ENCODE measurements at regions not wholly inside any gene's neighbourhood (a gene's known extent, or its start where the extent isn't known, plus 50 kb on each side); places are given as distances from the start of the nearest gene placed in this dataset.

GRCh38 chr3:139292192-139292591 is 51.6 kb upstream of the MRPS22 start:
- Mint-ChIP-seq H3K27ac (no peak overlapping the region), H3K27me3 (peaks cover 7% of the 10 kb centered on the region), H3K4me3 (no peak overlapping the region), H3K9me3 (ENCODE audit: insufficient read depth) (no peaks in the 10 kb centered on the region), H3K4me1 (no peaks in the 10 kb centered on the region)
- Histone ChIP-seq H3K27ac (ENCODE audit: low read length in 2 of 2) (no peak overlapping the region), H3K4me2 (replicated peaks; ENCODE audit: low read depth, low read length, poor library complexity, severe bottlenecking) (no peak overlapping the region), H3K9me3 (ENCODE audit: control extremely low read depth in 1 of 3, control insufficient read depth in 2 of 3, insufficient read depth in 1 of 3, low read length in 2 of 3) (no peaks in the 10 kb centered on the region), H3K4me3 (ENCODE audit: control extremely low read depth in 1 of 5, extremely low read depth in 1 of 5, insufficient read depth in 1 of 5, low read depth in 2 of 5, low read length in 4 of 5) (no peak overlapping the region), H4K20me1 (ENCODE audit: control insufficient read depth, insufficient read depth, low read length, poor library complexity, severe bottlenecking) (no peaks in the 10 kb centered on the region), H3K4me1 (ENCODE audit: control insufficient read depth in 2 of 2, insufficient read depth in 2 of 2, low read length in 2 of 2) (no peaks in the 10 kb centered on the region), H3K79me2 (ENCODE audit: control insufficient read depth, insufficient read depth, low read length) (no peaks in the 10 kb centered on the region), H2AFZ (ENCODE audit: insufficient read depth, low read depth, low read length, poor library complexity, severe bottlenecking) (no peak overlapping the region), H3K27me3 (replicated peaks in 1 of 4; ENCODE audit: control extremely low read depth in 1 of 4, control insufficient read depth in 3 of 4, insufficient read depth in 4 of 4, low read length in 3 of 4) (no peaks in the 10 kb centered on the region), H3K9ac (ENCODE audit: low read length) (no peak overlapping the region), H3K36me3 (replicated peaks in 1 of 2; ENCODE audit: control extremely low read depth in 1 of 2, control insufficient read depth in 1 of 2, extremely low read depth in 1 of 2, insufficient read depth in 2 of 2, low read length in 1 of 2) (no peaks in the 10 kb centered on the region)
- intact Hi-C loops (cut with micrococcal nuclease): no loop called here
- CTCF ChIA-PET: no interaction called here
- DNase-seq (no peak), ATAC-seq (ENCODE audit: low read depth) (no peak)
- WGBS (ENCODE audit: insufficient coverage): 88% methylated on average over 7 of the region's 7 CpGs
- TF ChIP-seq EZH2 (IDR thresholded peaks at IDR 0.05; ENCODE audit: borderline replicate concordance, insufficient read depth, low read depth, low read length, poor library complexity, severe bottlenecking): no peak
- TF ChIP-seq, protein P1, sequence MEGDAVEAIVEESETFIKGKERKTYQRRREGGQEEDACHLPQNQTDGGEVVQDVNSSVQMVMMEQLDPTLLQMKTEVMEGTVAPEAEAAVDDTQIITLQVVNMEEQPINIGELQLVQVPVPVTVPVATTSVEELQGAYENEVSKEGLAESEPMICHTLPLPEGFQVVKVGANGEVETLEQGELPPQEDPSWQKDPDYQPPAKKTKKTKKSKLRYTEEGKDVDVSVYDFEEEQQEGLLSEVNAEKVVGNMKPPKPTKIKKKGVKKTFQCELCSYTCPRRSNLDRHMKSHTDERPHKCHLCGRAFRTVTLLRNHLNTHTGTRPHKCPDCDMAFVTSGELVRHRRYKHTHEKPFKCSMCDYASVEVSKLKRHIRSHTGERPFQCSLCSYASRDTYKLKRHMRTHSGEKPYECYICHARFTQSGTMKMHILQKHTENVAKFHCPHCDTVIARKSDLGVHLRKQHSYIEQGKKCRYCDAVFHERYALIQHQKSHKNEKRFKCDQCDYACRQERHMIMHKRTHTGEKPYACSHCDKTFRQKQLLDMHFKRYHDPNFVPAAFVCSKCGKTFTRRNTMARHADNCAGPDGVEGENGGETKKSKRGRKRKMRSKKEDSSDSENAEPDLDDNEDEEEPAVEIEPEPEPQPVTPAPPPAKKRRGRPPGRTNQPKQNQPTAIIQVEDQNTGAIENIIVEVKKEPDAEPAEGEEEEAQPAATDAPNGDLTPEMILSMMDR (IDR thresholded peaks at IDR 0.05): no peak
- POLR2A ChIA-PET: no interaction called here

DNA sequence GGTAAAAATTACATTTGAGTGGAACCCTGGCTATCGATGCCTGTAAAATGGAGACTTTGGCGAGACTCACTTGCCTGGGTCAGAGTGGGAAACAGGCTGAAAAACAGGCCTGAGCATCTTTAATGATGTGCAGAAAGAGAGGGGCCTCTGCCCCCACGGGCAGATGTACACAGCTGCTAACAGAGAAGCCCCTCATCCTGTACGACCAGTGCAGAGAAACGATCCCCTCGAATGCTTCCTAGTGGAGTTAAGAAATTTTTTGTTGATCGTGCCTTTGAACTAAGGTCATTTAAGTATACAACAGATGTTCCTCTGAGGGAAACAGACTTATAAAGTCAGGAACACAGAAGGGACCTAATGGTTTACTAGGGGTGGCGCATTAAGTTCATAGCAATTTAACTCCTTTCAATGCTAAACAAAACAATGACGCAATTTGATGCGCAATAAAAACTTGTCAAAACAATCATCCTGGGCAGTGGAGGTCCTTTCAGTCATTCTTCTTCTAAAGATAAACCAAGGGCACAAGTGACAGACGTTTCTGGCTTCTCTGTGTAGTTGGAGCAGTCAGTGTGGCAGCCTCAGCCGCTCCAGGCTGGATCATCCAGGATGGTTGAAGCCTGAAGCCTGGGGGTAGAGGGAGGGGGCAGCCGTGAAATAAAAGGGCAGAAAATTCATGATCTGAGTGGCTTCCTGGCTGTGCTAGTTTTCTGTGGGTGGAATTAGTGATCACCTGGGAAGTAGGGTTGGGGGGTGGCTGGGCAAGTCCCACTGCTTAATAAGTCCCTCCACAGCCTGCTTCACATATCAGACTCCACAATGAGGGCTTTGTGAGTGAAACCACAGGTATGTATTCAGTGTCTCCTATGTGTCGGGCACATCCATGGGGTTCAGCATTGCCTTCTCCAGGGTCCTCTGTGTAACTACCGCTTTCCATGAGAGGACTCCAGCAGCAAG is 50.8 kb upstream of the MRPS22 start:
- no peaks in the 10 kb centered on the region for H3K4me1 ChIP-seq (ENCODE audit: control insufficient read depth in 2 of 2, insufficient read depth in 2 of 2, low read length in 2 of 2)
- DNase-seq (no peak), ATAC-seq (ENCODE audit: low read depth) (no peak)
- no peaks in the 10 kb centered on the region for H3K9me3 Mint-ChIP-seq (ENCODE audit: insufficient read depth)
- no peak overlapping the region for H3K27ac Mint-ChIP-seq
- TF ChIP-seq EZH2 (IDR thresholded peaks at IDR 0.05; ENCODE audit: borderline replicate concordance, insufficient read depth, low read depth, low read length, poor library complexity, severe bottlenecking): no peak
- TF ChIP-seq, protein P1 (IDR thresholded peaks at IDR 0.05): no peak
- H3K9ac ChIP-seq (ENCODE audit: low read length): no peak overlapping the region
- no peaks in the 10 kb centered on the region for H4K20me1 ChIP-seq (ENCODE audit: control insufficient read depth, insufficient read depth, low read length, poor library complexity, severe bottlenecking)
- ChIA-PET POLR2A (no interaction called here), CTCF (no interaction called here)
- no peak overlapping the region for H3K27ac ChIP-seq (ENCODE audit: low read length in 2 of 2)
- no peaks in the 10 kb centered on the region for H3K36me3 ChIP-seq (replicated peaks in 1 of 2; ENCODE audit: control extremely low read depth in 1 of 2, control insufficient read depth in 1 of 2, extremely low read depth in 1 of 2, insufficient read depth in 2 of 2, low read length in 1 of 2)
- H3K4me3 ChIP-seq (ENCODE audit: control extremely low read depth in 1 of 5, extremely low read depth in 1 of 5, insufficient read depth in 1 of 5, low read depth in 2 of 5, low read length in 4 of 5): no peak overlapping the region
- H3K79me2 ChIP-seq (ENCODE audit: control insufficient read depth, insufficient read depth, low read length): no peaks in the 10 kb centered on the region
- H2AFZ ChIP-seq (ENCODE audit: insufficient read depth, low read depth, low read length, poor library complexity, severe bottlenecking): no peak overlapping the region
- no peaks in the 10 kb centered on the region for H3K9me3 ChIP-seq (ENCODE audit: control extremely low read depth in 1 of 3, control insufficient read depth in 2 of 3, insufficient read depth in 1 of 3, low read length in 2 of 3)
- H3K4me1 Mint-ChIP-seq: no peaks in the 10 kb centered on the region
- no peak overlapping the region for H3K4me2 ChIP-seq (replicated peaks; ENCODE audit: low read depth, low read length, poor library complexity, severe bottlenecking)
- WGBS (ENCODE audit: insufficient coverage): 76% methylated on average over 9 of the region's 15 CpGs
- H3K27me3 ChIP-seq (replicated peaks in 1 of 4; ENCODE audit: control extremely low read depth in 1 of 4, control insufficient read depth in 3 of 4, insufficient read depth in 4 of 4, low read length in 3 of 4): no peaks in the 10 kb centered on the region
- intact Hi-C loops (cut with micrococcal nuclease): no loop called here
- peaks cover 11% of the 10 kb centered on the region for H3K27me3 Mint-ChIP-seq
- no peak overlapping the region for H3K4me3 Mint-ChIP-seq

All from B cell (primary cell).